ENCODE measurements at regions not wholly inside any gene's neighbourhood (a gene's known extent, or its start where the extent isn't known, plus 50 kb on each side); places are given as distances from the start of the nearest gene placed in this dataset.

DNA sequence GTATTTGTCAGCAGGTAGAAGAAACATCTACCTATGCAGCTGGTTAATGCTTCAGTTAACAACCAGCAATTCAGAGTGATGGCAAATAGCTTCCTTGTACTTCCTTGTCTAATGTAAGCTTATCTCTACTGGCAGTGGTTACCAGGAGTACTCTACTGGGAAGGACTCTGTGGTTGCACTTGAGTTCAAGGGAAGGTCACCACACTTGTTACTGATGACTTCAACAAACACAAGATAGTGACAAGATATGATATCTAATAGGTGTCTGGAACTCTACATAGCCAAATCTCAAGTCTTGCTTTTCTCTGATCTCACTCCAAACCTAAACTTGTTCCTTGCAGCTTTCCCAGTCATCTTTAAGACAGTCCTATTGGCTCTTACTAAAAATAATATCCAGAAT is 1644.9 kb upstream of the TENM3 start:
- no peak for DNase-seq (ENCODE audit: low read depth, low spot score)
- in situ Hi-C loops (cut with HindIII; ENCODE audit: low sequenced_read_pairs), result no loop called here
- TF ChIP-seq, protein P1, sequence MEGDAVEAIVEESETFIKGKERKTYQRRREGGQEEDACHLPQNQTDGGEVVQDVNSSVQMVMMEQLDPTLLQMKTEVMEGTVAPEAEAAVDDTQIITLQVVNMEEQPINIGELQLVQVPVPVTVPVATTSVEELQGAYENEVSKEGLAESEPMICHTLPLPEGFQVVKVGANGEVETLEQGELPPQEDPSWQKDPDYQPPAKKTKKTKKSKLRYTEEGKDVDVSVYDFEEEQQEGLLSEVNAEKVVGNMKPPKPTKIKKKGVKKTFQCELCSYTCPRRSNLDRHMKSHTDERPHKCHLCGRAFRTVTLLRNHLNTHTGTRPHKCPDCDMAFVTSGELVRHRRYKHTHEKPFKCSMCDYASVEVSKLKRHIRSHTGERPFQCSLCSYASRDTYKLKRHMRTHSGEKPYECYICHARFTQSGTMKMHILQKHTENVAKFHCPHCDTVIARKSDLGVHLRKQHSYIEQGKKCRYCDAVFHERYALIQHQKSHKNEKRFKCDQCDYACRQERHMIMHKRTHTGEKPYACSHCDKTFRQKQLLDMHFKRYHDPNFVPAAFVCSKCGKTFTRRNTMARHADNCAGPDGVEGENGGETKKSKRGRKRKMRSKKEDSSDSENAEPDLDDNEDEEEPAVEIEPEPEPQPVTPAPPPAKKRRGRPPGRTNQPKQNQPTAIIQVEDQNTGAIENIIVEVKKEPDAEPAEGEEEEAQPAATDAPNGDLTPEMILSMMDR (IDR thresholded peaks at IDR 0.05; ENCODE audit: low read depth, low read length), result no peak
- H3K4me3 ChIP-seq (ENCODE audit: low read depth, low read length), result no peak overlapping the region

DNA sequence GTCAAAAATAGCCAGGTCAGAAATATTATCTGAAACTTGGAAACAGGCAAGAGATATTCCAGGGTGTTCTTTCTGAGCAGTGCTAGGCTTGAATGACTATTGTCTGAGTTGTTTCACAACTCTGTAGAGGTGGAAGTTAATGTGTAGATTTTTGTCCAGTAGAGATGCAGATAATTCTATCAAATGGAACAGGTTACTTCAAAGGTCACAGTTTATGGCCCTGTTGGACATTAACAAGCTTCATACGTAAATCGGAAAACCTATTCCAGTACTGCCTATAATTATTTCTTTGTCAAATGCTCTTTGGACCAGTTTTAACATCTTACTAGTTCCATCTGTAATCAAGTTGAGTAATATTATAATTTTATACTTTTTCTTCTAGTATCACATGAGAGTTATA is 1639.4 kb upstream of the TENM3 start:
- H3K4me3 ChIP-seq (ENCODE audit: low read depth, low read length), result no peak overlapping the region
- in situ Hi-C loops (cut with HindIII; ENCODE audit: low sequenced_read_pairs), result no loop called here
- DNase-seq (ENCODE audit: low read depth, low spot score), result no peak
- TF ChIP-seq, protein P1 (IDR thresholded peaks at IDR 0.05; ENCODE audit: low read depth, low read length), result no peak

DNA sequence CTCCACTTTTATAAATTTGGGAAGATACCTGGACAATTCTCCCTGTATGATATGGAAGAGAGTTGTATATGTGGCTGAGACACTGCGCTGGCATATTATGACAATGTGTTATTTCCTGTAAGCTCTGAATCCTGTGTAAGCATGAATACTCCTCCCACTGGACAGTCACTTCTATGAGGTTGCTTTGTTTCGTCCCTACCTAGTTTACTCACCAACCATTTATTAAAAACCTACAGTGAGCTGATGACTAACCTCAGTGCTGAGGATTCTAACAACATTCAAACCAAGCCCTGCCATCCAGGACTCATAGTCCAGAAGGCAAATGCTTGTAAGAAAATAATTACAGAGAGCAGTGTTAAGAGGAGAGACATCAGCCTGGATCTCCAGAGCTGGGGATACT is 1632.9 kb upstream of the TENM3 start:
- TF ChIP-seq, protein P1 (IDR thresholded peaks at IDR 0.05; ENCODE audit: low read depth, low read length), result no peak
- DNase-seq (ENCODE audit: low read depth, low spot score), result peak; percentile 46
- in situ Hi-C loops (cut with HindIII; ENCODE audit: low sequenced_read_pairs), result no loop called here
- H3K4me3 ChIP-seq (ENCODE audit: low read depth, low read length), result no peak overlapping the region

DNA sequence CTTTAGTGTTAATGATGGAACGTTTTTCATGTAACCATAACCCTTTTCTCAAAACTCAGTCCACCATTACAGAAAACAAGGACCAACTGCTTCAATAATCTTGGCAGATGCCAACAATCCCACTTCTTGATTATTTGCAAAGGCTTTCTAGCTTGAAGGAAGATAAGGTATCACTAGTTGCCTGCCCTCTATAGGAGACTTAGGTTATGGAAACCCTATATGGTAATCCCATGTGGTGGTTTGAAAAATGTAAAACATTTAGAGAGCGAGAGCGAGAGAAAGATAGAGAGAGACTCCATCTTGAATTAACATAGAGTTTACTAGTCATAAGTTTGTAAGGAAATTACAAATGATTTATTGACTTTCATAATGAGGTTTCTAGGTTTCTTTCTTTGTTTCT is 1627.5 kb upstream of the TENM3 start:
- TF ChIP-seq, protein P1 (IDR thresholded peaks at IDR 0.05; ENCODE audit: low read depth, low read length), result no peak
- H3K4me3 ChIP-seq (ENCODE audit: low read depth, low read length), result no peak overlapping the region
- in situ Hi-C loops (cut with HindIII; ENCODE audit: low sequenced_read_pairs), result no loop called here
- DNase-seq (ENCODE audit: low read depth, low spot score), result no peak

DNA sequence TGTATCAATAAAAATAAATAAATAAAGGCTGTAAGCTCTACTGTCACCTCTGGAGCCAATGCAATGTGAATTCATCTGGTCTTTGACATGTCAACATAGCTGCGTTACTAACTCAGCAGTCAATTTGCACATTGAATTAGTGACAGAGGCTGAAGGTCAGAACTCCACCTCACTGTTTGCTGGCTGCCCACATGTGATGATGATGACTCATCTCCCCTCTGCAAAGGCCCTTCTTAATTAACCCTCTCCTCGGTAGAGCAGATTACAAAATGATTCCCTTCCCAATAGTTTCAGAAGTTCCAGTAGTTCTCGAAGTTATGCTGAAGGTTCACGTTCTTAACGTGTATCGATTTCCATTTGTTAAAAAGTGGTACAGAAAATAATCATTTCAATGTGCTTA is 1626.0 kb upstream of the TENM3 start:
- H3K4me3 ChIP-seq (ENCODE audit: low read depth, low read length), result no peak overlapping the region
- peak; percentile 13 for DNase-seq (ENCODE audit: low read depth, low spot score)
- TF ChIP-seq, protein P1 (IDR thresholded peaks at IDR 0.05; ENCODE audit: low read depth, low read length), result no peak
- in situ Hi-C loops (cut with HindIII; ENCODE audit: low sequenced_read_pairs), result no loop called here

DNA sequence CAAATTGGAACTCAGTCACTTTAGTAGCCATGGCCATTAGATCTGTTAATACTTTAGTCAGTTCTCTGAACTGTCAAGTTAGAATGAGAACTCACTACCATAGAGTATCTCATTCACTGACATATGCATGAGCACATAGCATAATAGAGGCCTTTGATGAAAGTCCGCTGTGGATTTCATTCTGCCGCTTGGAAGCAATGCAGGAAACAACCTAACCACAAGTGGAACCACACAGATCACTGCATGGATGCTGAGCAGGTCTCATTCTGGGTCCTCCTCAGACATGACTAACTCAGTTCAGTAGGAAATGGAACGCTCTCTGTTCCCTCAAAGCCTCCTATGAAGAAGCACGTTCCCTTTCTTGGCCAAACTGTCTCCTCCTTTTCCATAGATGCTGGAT is 1624.8 kb upstream of the TENM3 start:
- TF ChIP-seq, protein P1 (IDR thresholded peaks at IDR 0.05; ENCODE audit: low read depth, low read length), result no peak
- H3K4me3 ChIP-seq (ENCODE audit: low read depth, low read length), result no peak overlapping the region
- peak; percentile 68 for DNase-seq (ENCODE audit: low read depth, low spot score)
- in situ Hi-C loops (cut with HindIII; ENCODE audit: low sequenced_read_pairs), result no loop called here

DNA sequence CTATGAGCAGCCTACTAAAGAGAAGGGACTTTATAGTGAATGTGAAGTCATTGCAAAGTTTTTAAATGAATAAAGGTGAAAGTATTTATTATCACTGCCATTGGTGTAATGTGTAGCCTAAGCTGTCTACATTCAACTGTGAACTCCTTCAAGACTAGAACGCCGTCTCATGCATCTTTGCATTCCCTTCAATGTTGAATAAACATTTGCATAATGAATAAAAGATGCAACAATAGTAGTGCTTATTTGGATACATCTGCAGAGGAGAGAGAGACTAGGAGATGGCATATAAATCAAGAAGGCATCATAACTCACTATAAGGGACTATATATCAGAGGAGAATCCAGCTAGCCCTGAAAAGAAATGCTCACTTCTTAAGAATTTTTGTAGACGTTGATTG is 1623.8 kb upstream of the TENM3 start:
- H3K4me3 ChIP-seq (ENCODE audit: low read depth, low read length), result no peak overlapping the region
- in situ Hi-C loops (cut with HindIII; ENCODE audit: low sequenced_read_pairs), result no loop called here
- TF ChIP-seq, protein P1 (IDR thresholded peaks at IDR 0.05; ENCODE audit: low read depth, low read length), result no peak
- no peak for DNase-seq (ENCODE audit: low read depth, low spot score)

Data from astrocyte of the spinal cord (primary cell).